HL-60 (cell line): ENCODE measurements at regions not wholly inside any gene's neighbourhood (a gene's known extent, or its start where the extent isn't known, plus 50 kb on each side); places are given as distances from the start of the nearest gene placed in this dataset.

Experiments
- POLR2AphosphoS5 ChIP-seq: IDR thresholded peaks from 2 replicates; pipeline ENCODE4 v1.6.1; 2012; ENCODE audit warnings: low read depth
- REST ChIP-seq: IDR thresholded peaks from 2 replicates; pipeline ENCODE4 v1.6.1; 2012; ENCODE audit warnings: low read depth; ENCODE audit not compliant: insufficient replicate concordance
- TF ChIP-seq, protein P1 (sequence below): IDR thresholded peaks from one replicate; pipeline ENCODE4 v1.5.1; 2011; ENCODE audit warnings: low read length, control low read depth, inconsistent platforms; ENCODE audit not compliant: insufficient read depth

DNA sequence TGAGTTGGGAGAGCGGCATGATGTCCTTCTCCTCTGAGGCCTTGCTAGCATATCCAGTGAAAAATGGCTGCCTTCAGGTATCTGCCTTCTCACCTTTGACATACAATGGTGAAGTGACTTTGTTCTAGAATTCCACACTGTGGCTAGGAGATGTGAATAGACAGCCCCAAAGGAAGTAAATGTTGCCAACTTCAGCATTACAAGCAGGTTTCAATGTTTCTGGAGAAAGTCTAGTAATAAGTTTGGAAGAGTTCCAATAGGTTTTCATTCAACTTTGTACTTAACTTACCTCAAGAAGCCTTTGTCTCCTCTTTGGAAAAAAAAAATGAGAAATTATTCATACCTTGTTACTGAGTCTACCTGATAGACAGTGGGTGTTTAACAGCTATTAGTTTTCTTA lies 421.3 kb upstream of the MMADHC start:
- TF ChIP-seq, protein P1, sequence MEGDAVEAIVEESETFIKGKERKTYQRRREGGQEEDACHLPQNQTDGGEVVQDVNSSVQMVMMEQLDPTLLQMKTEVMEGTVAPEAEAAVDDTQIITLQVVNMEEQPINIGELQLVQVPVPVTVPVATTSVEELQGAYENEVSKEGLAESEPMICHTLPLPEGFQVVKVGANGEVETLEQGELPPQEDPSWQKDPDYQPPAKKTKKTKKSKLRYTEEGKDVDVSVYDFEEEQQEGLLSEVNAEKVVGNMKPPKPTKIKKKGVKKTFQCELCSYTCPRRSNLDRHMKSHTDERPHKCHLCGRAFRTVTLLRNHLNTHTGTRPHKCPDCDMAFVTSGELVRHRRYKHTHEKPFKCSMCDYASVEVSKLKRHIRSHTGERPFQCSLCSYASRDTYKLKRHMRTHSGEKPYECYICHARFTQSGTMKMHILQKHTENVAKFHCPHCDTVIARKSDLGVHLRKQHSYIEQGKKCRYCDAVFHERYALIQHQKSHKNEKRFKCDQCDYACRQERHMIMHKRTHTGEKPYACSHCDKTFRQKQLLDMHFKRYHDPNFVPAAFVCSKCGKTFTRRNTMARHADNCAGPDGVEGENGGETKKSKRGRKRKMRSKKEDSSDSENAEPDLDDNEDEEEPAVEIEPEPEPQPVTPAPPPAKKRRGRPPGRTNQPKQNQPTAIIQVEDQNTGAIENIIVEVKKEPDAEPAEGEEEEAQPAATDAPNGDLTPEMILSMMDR, result no peak
- TF ChIP-seq REST (no peak), POLR2AphosphoS5 (no peak)
